ENCODE measurements at regions not wholly inside any gene's neighbourhood (a gene's known extent, or its start where the extent isn't known, plus 50 kb on each side); places are given as distances from the start of the nearest gene placed in this dataset.

DNA sequence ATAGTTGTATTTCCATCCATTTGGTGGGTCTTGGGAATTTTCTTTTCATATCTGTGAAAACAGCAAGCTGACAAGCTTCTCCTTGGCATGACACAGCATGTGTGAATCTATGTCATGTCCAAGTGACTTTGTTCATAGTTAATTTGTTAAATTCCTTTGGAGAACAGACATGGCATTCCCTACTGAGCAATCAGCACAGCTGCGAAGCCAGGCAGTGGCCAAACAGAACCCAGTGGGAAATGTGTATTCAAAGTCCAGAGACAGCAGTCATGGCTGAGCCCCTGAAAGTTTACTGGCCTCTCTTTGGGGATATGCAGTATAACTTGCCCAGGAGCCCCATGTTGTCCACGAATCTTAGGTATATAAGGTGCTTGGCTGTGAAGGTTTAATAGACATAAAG is 474.7 kb downstream of the NKX6-1 start (continued):
- TF ChIP-seq, protein P1, sequence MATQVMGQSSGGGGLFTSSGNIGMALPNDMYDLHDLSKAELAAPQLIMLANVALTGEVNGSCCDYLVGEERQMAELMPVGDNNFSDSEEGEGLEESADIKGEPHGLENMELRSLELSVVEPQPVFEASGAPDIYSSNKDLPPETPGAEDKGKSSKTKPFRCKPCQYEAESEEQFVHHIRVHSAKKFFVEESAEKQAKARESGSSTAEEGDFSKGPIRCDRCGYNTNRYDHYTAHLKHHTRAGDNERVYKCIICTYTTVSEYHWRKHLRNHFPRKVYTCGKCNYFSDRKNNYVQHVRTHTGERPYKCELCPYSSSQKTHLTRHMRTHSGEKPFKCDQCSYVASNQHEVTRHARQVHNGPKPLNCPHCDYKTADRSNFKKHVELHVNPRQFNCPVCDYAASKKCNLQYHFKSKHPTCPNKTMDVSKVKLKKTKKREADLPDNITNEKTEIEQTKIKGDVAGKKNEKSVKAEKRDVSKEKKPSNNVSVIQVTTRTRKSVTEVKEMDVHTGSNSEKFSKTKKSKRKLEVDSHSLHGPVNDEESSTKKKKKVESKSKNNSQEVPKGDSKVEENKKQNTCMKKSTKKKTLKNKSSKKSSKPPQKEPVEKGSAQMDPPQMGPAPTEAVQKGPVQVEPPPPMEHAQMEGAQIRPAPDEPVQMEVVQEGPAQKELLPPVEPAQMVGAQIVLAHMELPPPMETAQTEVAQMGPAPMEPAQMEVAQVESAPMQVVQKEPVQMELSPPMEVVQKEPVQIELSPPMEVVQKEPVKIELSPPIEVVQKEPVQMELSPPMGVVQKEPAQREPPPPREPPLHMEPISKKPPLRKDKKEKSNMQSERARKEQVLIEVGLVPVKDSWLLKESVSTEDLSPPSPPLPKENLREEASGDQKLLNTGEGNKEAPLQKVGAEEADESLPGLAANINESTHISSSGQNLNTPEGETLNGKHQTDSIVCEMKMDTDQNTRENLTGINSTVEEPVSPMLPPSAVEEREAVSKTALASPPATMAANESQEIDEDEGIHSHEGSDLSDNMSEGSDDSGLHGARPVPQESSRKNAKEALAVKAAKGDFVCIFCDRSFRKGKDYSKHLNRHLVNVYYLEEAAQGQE (IDR thresholded peaks at IDR 0.05; ENCODE audit: unreplicated experiment), result no peak
- TF ChIP-seq POLR2AphosphoS5 (IDR thresholded peaks at IDR 0.05; ENCODE audit: low read depth) (no peak), STAT1 (IDR thresholded peaks at IDR 0.05; ENCODE audit: unreplicated experiment) (no peak), EZH2phosphoT487 (IDR thresholded peaks at IDR 0.05; ENCODE audit: unreplicated experiment) (no peak), ZNF114 (CRISPR knock-in tag; IDR thresholded peaks at IDR 0.05) (no peak)
- TF ChIP-seq, protein P2, sequence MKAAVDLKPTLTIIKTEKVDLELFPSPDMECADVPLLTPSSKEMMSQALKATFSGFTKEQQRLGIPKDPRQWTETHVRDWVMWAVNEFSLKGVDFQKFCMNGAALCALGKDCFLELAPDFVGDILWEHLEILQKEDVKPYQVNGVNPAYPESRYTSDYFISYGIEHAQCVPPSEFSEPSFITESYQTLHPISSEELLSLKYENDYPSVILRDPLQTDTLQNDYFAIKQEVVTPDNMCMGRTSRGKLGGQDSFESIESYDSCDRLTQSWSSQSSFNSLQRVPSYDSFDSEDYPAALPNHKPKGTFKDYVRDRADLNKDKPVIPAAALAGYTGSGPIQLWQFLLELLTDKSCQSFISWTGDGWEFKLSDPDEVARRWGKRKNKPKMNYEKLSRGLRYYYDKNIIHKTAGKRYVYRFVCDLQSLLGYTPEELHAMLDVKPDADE (IDR thresholded peaks at IDR 0.05), result no peak

GRCh38 chr4:84022564-84022963 is 476.5 kb downstream of the NKX6-1 start:
- Histone ChIP-seq H3K4me1 (ENCODE audit: insufficient read depth) (no peaks in the 10 kb centered on the region), H3K27me3 (ENCODE audit: insufficient read depth) (no peaks in the 10 kb centered on the region), H3K4me3 (no peak overlapping the region), H3K9me2 (ENCODE audit: insufficient read depth) (peaks cover 7% of the 10 kb centered on the region; the same call in 1 of the 2 replicates), H4K20me1 (replicated peaks; ENCODE audit: insufficient read depth) (no peaks in the 10 kb centered on the region), H3K36me3 (ENCODE audit: insufficient read depth) (no peaks in the 10 kb centered on the region), H3K79me2 (replicated peaks; ENCODE audit: insufficient read depth) (no peaks in the 10 kb centered on the region), H2AFZ (no peak overlapping the region), H3K27ac (ENCODE audit: low read depth) (no peak overlapping the region), H3F3A (replicated peaks; ENCODE audit: low read depth) (no peaks in the 10 kb centered on the region), H3K4me2 (no peak overlapping the region)
- no peaks in the 10 kb centered on the region for H3K36me3 Mint-ChIP-seq (ENCODE audit: low read depth)
- DNase-seq (ENCODE audit: low spot score) (no peak), ATAC-seq (no peak)
- H3K27me3 Mint-ChIP-seq (ENCODE audit: insufficient read depth, low read depth, poor library complexity), result no peaks in the 10 kb centered on the region
- no peak overlapping the region for H3K27ac Mint-ChIP-seq
- H3K9me3 Mint-ChIP-seq, result no peaks in the 10 kb centered on the region; the same call in 2 of the 3 replicates
- TF ChIP-seq JUNB (IDR thresholded peaks at IDR 0.05; ENCODE audit: unreplicated experiment), result no peak
- no peak for TF ChIP-seq STAT1 (IDR thresholded peaks at IDR 0.05; ENCODE audit: unreplicated experiment)
- TF ChIP-seq ZNF331 (CRISPR knock-in tag; IDR thresholded peaks at IDR 0.05; ENCODE audit: low read depth), result no peak
- TF ChIP-seq, protein P2 (IDR thresholded peaks at IDR 0.05), result no peak
- TF ChIP-seq EZH2 (IDR thresholded peaks at IDR 0.05; ENCODE audit: low read depth, unreplicated experiment), result no peak
- no peak for TF ChIP-seq POLR2AphosphoS5 (IDR thresholded peaks at IDR 0.05; ENCODE audit: low read depth)
- no peak for TF ChIP-seq CREB1 (CRISPR knock-in tag; IDR thresholded peaks at IDR 0.05; ENCODE audit: low read depth)
- TF ChIP-seq, protein P1 (IDR thresholded peaks at IDR 0.05; ENCODE audit: unreplicated experiment), result no peak
- TF ChIP-seq, protein P3, sequence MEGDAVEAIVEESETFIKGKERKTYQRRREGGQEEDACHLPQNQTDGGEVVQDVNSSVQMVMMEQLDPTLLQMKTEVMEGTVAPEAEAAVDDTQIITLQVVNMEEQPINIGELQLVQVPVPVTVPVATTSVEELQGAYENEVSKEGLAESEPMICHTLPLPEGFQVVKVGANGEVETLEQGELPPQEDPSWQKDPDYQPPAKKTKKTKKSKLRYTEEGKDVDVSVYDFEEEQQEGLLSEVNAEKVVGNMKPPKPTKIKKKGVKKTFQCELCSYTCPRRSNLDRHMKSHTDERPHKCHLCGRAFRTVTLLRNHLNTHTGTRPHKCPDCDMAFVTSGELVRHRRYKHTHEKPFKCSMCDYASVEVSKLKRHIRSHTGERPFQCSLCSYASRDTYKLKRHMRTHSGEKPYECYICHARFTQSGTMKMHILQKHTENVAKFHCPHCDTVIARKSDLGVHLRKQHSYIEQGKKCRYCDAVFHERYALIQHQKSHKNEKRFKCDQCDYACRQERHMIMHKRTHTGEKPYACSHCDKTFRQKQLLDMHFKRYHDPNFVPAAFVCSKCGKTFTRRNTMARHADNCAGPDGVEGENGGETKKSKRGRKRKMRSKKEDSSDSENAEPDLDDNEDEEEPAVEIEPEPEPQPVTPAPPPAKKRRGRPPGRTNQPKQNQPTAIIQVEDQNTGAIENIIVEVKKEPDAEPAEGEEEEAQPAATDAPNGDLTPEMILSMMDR (conservative IDR thresholded peaks at IDR 0.05; ENCODE audit: low read depth in 2 of 2), result no peak
- TF ChIP-seq ZNF114 (CRISPR knock-in tag; IDR thresholded peaks at IDR 0.05), result no peak
- H3K4me1 Mint-ChIP-seq, result peaks cover 4% of the 10 kb centered on the region; the same call in 2 of the 3 replicates
- H3K4me3 Mint-ChIP-seq, result no peak overlapping the region

Measured in GM23338 (cell line).